Smooth muscle cell (in vitro differentiated cells): ENCODE measurements at regions not wholly inside any gene's neighbourhood (a gene's known extent, or its start where the extent isn't known, plus 50 kb on each side); places are given as distances from the start of the nearest gene placed in this dataset.

Experiments
- DNase-seq: peaks from one replicate; lab custom pipeline; 2025; ENCODE audit not compliant: unreplicated experiment; lab: John Stamatoyannopoulos, UW
- H2AFZ ChIP-seq: fragments of 200-600 bp; sonication (generic); 2 replicates; pipeline ENCODE4 v1.6.0; 2016; ENCODE audit warnings: antibody characterized with exemption, low read depth, mild to moderate bottlenecking
- H3F3A ChIP-seq: fragments of 200-600 bp; sonication (generic); 2 replicates; pipeline ENCODE4 v1.6.0; 2017; ENCODE audit warnings: antibody characterized with exemption, low read depth
- H3K27ac ChIP-seq: fragments of 200-600 bp; sonication (generic); 2 replicates; pipeline ENCODE4 v1.5.1; 2016; ENCODE audit warnings: low read depth, mild to moderate bottlenecking
- H3K27me3 ChIP-seq: fragments of 200-600 bp; sonication (generic); 2 replicates; pipeline ENCODE4 v1.6.1; 2016; ENCODE audit warnings: low read depth, mild to moderate bottlenecking
- H3K36me3 ChIP-seq: fragments of 200-600 bp; sonication (generic); 2 replicates; pipeline ENCODE4 v1.5.1; 2016; ENCODE audit warnings: low read depth
- H3K4me1 ChIP-seq: fragments of 200-600 bp; sonication (generic); 2 replicates; pipeline ENCODE4 v1.5.1; 2016; ENCODE audit warnings: low read depth
- H3K4me2 ChIP-seq: fragments of 200-600 bp; sonication (generic); 2 replicates; pipeline ENCODE4 v1.6.0; 2016; ENCODE audit warnings: mild to moderate bottlenecking
- H3K4me3 ChIP-seq: fragments of 200-600 bp; sonication (generic); 2 replicates; pipeline ENCODE4 v1.5.1; 2016; ENCODE audit warnings: mild to moderate bottlenecking
- H3K79me2 ChIP-seq: fragments of 200-600 bp; sonication (generic); 2 replicates; pipeline ENCODE4 v1.6.0; 2016; ENCODE audit warnings: low read depth, mild to moderate bottlenecking
- H3K9ac ChIP-seq: fragments of 200-600 bp; sonication (generic); 2 replicates; pipeline ENCODE4 v1.6.0; 2016; ENCODE audit warnings: low read depth
- H3K9me3 ChIP-seq: fragments of 200-600 bp; sonication (generic); replicated peaks from 2 replicates; pipeline ENCODE4 v1.5.1; 2016; ENCODE audit warnings: low read depth
- H4K20me1 ChIP-seq: fragments of 200-600 bp; sonication (generic); 2 replicates; pipeline ENCODE4 v1.6.0; 2016; ENCODE audit warnings: low read depth
- WGBS: methylation state at CpG from one replicate; pipeline ENCODE4 v1.1.7; 2016; ENCODE audit warnings: low lambda C conversion rate; 5-methylcytosine and 5-hydroxymethylcytosine counted together
- TF ChIP-seq, protein P1 (sequence below): fragments of 200-600 bp; sonication (generic); IDR thresholded peaks from 2 replicates; pipeline ENCODE4 v1.5.1; 2017; ENCODE audit warnings: borderline replicate concordance, mild to moderate bottlenecking, antibody characterized with exemption; ENCODE audit not compliant: insufficient read depth, poor library complexity, severe bottlenecking

DNA sequence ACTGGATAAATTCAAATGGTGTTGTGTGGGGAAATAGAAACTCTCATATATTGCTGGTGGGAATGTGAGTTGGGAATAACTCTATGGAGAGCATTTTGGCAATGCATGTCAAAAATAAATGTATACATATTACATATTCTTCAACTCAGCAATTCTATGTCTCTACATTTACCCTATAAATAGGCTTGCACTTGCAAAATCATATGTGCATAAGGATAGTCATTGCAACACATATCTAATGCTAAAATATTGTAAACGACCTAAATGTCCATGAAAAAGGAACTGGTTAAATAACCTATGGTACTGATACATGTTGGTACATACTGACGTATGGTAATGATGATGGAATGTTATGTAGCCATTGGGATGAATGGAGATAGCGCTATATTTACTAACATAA lies 94.5 kb upstream of the CHD1 start:
- WGBS = 89% methylated on average over 3 of the region's 3 CpGs
- Histone ChIP-seq H3K9me3 (no peaks in the 10 kb centered on the region), H3K36me3 (no peaks in the 10 kb centered on the region), H3K27ac (no peak overlapping the region), H3K79me2 (no peaks in the 10 kb centered on the region), H3K9ac (no peak overlapping the region), H3F3A (peaks cover 3% of the 10 kb centered on the region), H2AFZ (no peak overlapping the region), H3K4me2 (no peak overlapping the region), H3K4me3 (no peak overlapping the region), H3K27me3 (peaks cover 9% of the 10 kb centered on the region), H3K4me1 (peaks cover 3% of the 10 kb centered on the region), H4K20me1 (no peaks in the 10 kb centered on the region)
- TF ChIP-seq, protein P1, sequence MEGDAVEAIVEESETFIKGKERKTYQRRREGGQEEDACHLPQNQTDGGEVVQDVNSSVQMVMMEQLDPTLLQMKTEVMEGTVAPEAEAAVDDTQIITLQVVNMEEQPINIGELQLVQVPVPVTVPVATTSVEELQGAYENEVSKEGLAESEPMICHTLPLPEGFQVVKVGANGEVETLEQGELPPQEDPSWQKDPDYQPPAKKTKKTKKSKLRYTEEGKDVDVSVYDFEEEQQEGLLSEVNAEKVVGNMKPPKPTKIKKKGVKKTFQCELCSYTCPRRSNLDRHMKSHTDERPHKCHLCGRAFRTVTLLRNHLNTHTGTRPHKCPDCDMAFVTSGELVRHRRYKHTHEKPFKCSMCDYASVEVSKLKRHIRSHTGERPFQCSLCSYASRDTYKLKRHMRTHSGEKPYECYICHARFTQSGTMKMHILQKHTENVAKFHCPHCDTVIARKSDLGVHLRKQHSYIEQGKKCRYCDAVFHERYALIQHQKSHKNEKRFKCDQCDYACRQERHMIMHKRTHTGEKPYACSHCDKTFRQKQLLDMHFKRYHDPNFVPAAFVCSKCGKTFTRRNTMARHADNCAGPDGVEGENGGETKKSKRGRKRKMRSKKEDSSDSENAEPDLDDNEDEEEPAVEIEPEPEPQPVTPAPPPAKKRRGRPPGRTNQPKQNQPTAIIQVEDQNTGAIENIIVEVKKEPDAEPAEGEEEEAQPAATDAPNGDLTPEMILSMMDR = no peak
- DNase-seq = no peak

DNA sequence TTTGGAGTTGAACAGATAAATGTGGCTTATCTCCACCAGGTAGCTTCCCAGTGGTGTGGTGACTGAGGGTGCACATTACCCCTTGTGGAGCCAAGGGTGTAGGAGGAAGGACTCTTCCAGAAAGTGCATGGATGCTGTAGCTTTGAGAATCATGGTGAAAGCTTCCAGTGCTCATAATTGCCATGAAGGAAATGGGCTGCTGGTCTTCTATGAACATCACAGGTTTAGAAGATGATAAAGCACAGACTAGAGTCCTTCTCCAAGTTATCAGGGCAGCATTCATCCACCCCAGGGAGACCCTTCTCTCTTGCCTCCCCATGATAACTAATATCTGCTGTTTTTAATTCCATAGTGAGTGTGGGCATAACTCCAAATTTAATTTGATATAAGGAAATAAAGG lies 93.4 kb upstream of the CHD1 start:
- no peaks in the 10 kb centered on the region for H3K9me3 ChIP-seq
- peaks cover 3% of the 10 kb centered on the region for H3K4me1 ChIP-seq
- TF ChIP-seq, protein P1 = no peak
- DNase-seq = no peak
- no peak overlapping the region for H3K4me2 ChIP-seq
- H3K9ac ChIP-seq = no peak overlapping the region
- H3K4me3 ChIP-seq = no peak overlapping the region
- no peak overlapping the region for H2AFZ ChIP-seq
- peaks cover 9% of the 10 kb centered on the region for H3K27me3 ChIP-seq
- no peaks in the 10 kb centered on the region for H4K20me1 ChIP-seq
- H3K79me2 ChIP-seq = no peaks in the 10 kb centered on the region
- H3K36me3 ChIP-seq = no peaks in the 10 kb centered on the region
- peaks cover 3% of the 10 kb centered on the region for H3F3A ChIP-seq
- no peak overlapping the region for H3K27ac ChIP-seq

DNA sequence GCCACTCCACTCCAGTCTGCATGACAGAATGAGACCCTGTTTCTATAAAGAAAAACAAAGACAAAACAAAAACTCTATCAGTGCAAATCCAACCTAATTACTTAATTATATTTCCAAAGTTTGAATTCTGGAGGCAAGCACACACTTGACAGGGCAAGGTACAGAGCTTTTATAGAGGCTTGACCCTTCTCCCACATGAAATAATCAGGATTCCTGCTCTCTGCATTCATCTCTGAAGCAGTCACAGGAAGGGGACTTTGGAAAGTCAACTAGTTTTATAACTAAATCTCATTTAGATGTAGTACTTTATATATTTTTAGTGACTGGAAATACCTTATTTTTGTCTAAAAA lies 91.9 kb upstream of the CHD1 start:
- Histone ChIP-seq H3K4me3 (no peak overlapping the region), H4K20me1 (no peaks in the 10 kb centered on the region), H3K79me2 (no peaks in the 10 kb centered on the region), H3K36me3 (no peaks in the 10 kb centered on the region), H3K4me1 (peaks cover 3% of the 10 kb centered on the region), H3F3A (peaks cover 3% of the 10 kb centered on the region), H3K27ac (peak overlapping the region; percentile 87), H3K9ac (no peak overlapping the region), H2AFZ (no peak overlapping the region), H3K4me2 (peak overlapping the region; percentile 42), H3K9me3 (no peaks in the 10 kb centered on the region), H3K27me3 (peaks cover 9% of the 10 kb centered on the region)
- TF ChIP-seq, protein P1 = no peak
- no peak for DNase-seq

DNA sequence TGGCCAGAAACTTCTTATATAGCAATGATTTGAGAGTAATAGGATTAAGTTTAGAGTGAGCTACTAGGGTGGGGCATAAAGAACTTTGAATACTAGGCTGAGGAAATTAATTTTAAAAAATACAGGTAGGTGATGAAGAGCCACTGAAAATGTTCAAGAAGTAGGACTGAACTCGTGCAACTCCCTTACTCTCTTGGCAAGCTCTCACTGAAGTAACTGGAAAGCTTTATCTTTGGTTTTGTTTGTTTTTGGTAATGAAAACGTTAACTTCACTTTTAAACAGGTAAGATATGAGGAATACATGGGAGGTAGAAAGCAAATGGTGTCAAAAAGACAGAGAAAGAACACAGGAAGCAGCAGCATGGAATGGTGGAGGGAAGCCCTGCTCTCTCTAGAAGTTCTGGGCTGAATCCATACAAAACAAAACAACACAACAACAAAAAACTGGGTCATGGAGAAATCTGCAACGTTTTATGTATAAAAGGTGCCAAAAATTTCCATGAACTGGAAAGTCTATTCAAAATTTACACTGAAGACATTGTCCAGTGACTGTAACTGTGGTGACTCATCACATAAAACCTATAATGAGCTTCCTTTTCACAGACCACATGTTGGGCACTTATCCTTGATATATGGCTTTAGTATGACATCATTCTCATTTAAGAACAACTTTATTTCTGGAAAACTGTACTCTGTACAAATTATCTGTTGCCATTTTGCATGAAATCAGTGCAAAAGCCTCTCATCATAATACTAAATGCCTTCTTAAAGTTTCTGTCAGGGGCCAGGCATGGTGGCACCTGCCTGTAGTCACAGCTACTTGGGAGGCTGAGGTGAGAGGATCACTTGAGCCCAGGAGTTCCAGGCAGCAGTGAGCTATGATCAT lies 91.2 kb upstream of the CHD1 start:
- Histone ChIP-seq H3K27ac (peak overlapping the region; percentile 87), H3K9ac (peak overlapping the region; percentile 69), H2AFZ (no peak overlapping the region), H3K4me1 (peaks cover 3% of the 10 kb centered on the region), H3K36me3 (no peaks in the 10 kb centered on the region), H4K20me1 (no peaks in the 10 kb centered on the region), H3K4me2 (peak overlapping the region; percentile 42), H3K4me3 (no peak overlapping the region), H3K79me2 (no peaks in the 10 kb centered on the region), H3F3A (peaks cover 3% of the 10 kb centered on the region), H3K27me3 (peaks cover 9% of the 10 kb centered on the region), H3K9me3 (no peaks in the 10 kb centered on the region)
- WGBS = 38% methylated on average over 3 of the region's 3 CpGs
- no peak for DNase-seq
- TF ChIP-seq, protein P1 = no peak
